A549 (cell line): ENCODE measurements at regions not wholly inside any gene's neighbourhood (a gene's known extent, or its start where the extent isn't known, plus 50 kb on each side); places are given as distances from the start of the nearest gene placed in this dataset.

ENCODE experiments used
- PHF8 ChIP-seq: fragments of 200-600 bp; sonication (generic); IDR thresholded peaks from 2 replicates; pipeline ENCODE4 v1.6.1; 2016; ENCODE audit warnings: low read depth, mild to moderate bottlenecking, antibody characterized with exemption, moderate library complexity, borderline replicate concordance
- POLR2A ChIP-seq: IDR thresholded peaks from 2 replicates; pipeline ENCODE4 v1.6.1; 2012; ENCODE audit warnings: mild to moderate bottlenecking, low read length
- TF ChIP-seq, protein P1 (sequence below): fragments of 150-350 bp; IDR thresholded peaks from 2 replicates; pipeline ENCODE4 v1.6.1; 2014; ENCODE audit warnings: low read depth, mild to moderate bottlenecking, low read length
- TF ChIP-seq, protein P2 (sequence below): fragments of 200-600 bp; sonication (generic); IDR thresholded peaks from 2 replicates; pipeline ENCODE4 v1.6.1; 2016; ENCODE audit warnings: antibody characterized with exemption, mild to moderate bottlenecking, moderate library complexity
- TF ChIP-seq, protein P3 (sequence below): fragments of >200 bp; sonication (Bioruptor Twin); formaldehyde crosslinking; IDR thresholded peaks from 3 replicates; pipeline ENCODE4 v1.5.1; 2016

DNA sequence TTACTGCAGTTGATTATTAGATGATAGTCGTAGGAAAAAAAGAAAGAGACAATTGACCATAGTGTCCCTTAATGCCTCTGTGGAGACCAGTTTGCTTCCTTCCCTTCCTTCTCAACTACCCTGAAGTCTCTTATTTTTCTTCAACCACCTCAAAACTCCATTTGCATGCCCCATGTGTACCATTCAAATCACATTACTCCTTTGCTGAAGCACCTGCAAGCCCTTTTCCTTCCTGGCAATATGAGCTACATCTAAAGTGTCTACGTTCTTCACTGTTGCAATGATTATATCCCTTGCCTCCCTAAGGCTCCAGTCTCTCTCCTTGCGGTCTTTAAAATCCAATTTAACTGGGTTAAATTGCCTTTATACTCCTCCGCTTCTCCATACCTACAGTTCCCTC lies 867.4 kb upstream of the API5 start:
- TF ChIP-seq, protein P1, sequence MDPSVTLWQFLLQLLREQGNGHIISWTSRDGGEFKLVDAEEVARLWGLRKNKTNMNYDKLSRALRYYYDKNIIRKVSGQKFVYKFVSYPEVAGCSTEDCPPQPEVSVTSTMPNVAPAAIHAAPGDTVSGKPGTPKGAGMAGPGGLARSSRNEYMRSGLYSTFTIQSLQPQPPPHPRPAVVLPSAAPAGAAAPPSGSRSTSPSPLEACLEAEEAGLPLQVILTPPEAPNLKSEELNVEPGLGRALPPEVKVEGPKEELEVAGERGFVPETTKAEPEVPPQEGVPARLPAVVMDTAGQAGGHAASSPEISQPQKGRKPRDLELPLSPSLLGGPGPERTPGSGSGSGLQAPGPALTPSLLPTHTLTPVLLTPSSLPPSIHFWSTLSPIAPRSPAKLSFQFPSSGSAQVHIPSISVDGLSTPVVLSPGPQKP: no peak
- TF ChIP-seq PHF8 (no peak), POLR2A (no peak)
- TF ChIP-seq, protein P2, sequence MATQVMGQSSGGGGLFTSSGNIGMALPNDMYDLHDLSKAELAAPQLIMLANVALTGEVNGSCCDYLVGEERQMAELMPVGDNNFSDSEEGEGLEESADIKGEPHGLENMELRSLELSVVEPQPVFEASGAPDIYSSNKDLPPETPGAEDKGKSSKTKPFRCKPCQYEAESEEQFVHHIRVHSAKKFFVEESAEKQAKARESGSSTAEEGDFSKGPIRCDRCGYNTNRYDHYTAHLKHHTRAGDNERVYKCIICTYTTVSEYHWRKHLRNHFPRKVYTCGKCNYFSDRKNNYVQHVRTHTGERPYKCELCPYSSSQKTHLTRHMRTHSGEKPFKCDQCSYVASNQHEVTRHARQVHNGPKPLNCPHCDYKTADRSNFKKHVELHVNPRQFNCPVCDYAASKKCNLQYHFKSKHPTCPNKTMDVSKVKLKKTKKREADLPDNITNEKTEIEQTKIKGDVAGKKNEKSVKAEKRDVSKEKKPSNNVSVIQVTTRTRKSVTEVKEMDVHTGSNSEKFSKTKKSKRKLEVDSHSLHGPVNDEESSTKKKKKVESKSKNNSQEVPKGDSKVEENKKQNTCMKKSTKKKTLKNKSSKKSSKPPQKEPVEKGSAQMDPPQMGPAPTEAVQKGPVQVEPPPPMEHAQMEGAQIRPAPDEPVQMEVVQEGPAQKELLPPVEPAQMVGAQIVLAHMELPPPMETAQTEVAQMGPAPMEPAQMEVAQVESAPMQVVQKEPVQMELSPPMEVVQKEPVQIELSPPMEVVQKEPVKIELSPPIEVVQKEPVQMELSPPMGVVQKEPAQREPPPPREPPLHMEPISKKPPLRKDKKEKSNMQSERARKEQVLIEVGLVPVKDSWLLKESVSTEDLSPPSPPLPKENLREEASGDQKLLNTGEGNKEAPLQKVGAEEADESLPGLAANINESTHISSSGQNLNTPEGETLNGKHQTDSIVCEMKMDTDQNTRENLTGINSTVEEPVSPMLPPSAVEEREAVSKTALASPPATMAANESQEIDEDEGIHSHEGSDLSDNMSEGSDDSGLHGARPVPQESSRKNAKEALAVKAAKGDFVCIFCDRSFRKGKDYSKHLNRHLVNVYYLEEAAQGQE: no peak
- TF ChIP-seq, protein P3, sequence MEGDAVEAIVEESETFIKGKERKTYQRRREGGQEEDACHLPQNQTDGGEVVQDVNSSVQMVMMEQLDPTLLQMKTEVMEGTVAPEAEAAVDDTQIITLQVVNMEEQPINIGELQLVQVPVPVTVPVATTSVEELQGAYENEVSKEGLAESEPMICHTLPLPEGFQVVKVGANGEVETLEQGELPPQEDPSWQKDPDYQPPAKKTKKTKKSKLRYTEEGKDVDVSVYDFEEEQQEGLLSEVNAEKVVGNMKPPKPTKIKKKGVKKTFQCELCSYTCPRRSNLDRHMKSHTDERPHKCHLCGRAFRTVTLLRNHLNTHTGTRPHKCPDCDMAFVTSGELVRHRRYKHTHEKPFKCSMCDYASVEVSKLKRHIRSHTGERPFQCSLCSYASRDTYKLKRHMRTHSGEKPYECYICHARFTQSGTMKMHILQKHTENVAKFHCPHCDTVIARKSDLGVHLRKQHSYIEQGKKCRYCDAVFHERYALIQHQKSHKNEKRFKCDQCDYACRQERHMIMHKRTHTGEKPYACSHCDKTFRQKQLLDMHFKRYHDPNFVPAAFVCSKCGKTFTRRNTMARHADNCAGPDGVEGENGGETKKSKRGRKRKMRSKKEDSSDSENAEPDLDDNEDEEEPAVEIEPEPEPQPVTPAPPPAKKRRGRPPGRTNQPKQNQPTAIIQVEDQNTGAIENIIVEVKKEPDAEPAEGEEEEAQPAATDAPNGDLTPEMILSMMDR: no peak
